ENCODE measurements at regions not wholly inside any gene's neighbourhood (a gene's known extent, or its start where the extent isn't known, plus 50 kb on each side); places are given as distances from the start of the nearest gene placed in this dataset.

GRCh38 chr4:42824278-42824977 lies 68.1 kb upstream of the GRXCR1 start:
- CTCF ChIA-PET, result no interaction called here
- no peak overlapping the region for H3K27ac ChIP-seq (ENCODE audit: insufficient read depth in 1 of 2, low read depth in 1 of 2, low read length in 2 of 2, poor library complexity in 1 of 2, severe bottlenecking in 2 of 2)
- 100% methylated on average over 1 of the region's 1 CpG for WGBS (ENCODE audit: insufficient coverage)

DNA sequence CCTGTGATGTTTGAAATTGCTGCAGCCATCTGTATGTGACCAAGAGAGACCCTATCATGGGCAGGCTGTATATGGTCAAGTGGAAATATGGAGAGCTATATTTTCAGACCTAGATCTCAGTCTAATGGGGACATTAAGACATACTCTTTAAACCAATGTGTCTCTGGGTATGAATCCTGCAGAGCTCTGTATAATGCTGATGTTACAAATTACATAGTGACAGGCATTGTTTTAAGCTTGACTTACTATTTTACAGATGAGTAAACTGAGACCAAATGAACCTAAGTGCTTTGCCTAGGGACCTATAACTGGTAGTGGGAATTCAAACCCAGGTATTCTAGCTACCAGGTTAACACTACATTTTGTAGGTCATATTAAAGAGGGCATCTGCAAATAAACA lies 71.3 kb upstream of the GRXCR1 start:
- no peak overlapping the region for H3K4me3 ChIP-seq (ENCODE audit: control insufficient read depth in 1 of 7, extremely low read depth in 1 of 7, insufficient read depth in 4 of 7, low read depth in 2 of 7, low read length in 6 of 7)
- peaks cover 3 to 18% (median 6%) of the 10 kb centered on the region in 4 experiments for H3K4me1 ChIP-seq (ENCODE audit: control extremely low read depth in 1 of 4, control insufficient read depth in 4 of 4, insufficient read depth in 4 of 4, low read length in 3 of 4)
- H3K27me3 ChIP-seq (replicated peaks in 2 of 5; ENCODE audit: control insufficient read depth in 4 of 5, insufficient read depth in 5 of 5, low read length in 4 of 5), result no peaks in the 10 kb centered on the region
- ChIA-PET POLR2A (no interaction called here), CTCF (no interaction called here)
- no peak overlapping the region for H3K27ac ChIP-seq (ENCODE audit: insufficient read depth in 1 of 2, low read depth in 1 of 2, low read length in 2 of 2, poor library complexity in 1 of 2, severe bottlenecking in 2 of 2)
- no peaks in the 10 kb centered on the region for H3K36me3 ChIP-seq (ENCODE audit: control insufficient read depth in 4 of 4, insufficient read depth in 4 of 4, low read length in 3 of 4)
- no peak for DNase-seq
- H3K9me3 ChIP-seq (ENCODE audit: control extremely low read depth in 1 of 5, control insufficient read depth in 4 of 5, insufficient read depth in 2 of 5, low read depth in 1 of 5, low read length in 4 of 5), result no peaks in the 10 kb centered on the region

More at GRCh38 chr4:42824278-42824977, 68.1 kb upstream of the GRXCR1 start:
- no peaks in the 10 kb centered on the region for H3K27me3 ChIP-seq (replicated peaks in 2 of 5; ENCODE audit: control insufficient read depth in 4 of 5, insufficient read depth in 5 of 5, low read length in 4 of 5)
- no peak for DNase-seq
- POLR2A ChIA-PET, result no interaction called here
- H3K4me3 ChIP-seq (ENCODE audit: control insufficient read depth in 1 of 7, extremely low read depth in 1 of 7, insufficient read depth in 4 of 7, low read depth in 2 of 7, low read length in 6 of 7), result no peak overlapping the region
- no peaks in the 10 kb centered on the region for H3K36me3 ChIP-seq (ENCODE audit: control insufficient read depth in 4 of 4, insufficient read depth in 4 of 4, low read length in 3 of 4)
- H3K9me3 ChIP-seq (ENCODE audit: control extremely low read depth in 1 of 5, control insufficient read depth in 4 of 5, insufficient read depth in 2 of 5, low read depth in 1 of 5, low read length in 4 of 5), result no peaks in the 10 kb centered on the region
- no peaks in the 10 kb centered on the region for H3K4me1 ChIP-seq (ENCODE audit: control extremely low read depth in 1 of 4, control insufficient read depth in 4 of 4, insufficient read depth in 4 of 4, low read length in 3 of 4)

DNA sequence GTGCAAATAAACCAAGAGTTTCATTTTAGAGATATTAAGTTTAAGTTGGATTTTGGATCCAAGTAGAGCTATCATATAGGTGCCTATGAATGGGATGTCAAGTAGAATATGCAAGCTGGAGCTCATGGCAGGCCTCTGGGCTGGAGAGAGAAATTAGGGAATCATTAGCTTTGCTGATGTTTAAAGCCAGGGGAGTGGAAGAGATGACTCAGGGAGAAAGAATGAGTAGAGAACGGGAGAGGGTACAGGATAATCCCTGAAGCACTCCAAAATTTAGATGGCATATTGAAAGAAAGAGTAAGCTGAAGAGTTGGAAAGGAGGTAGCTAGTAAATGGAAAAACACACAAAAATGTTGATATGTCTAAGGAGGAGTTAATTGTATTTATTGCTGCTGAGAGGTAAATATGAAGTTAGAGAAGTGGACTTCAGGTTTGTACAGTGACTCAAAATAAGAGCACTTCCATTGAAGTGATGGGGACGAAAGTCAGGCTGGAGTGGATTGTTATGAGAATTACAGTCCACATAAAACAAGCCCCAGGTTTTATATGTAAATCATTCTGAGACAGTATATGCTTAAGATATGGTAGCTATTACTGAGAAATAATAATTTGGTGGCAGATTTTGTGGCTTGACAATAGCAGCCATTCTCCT lies 72.5 kb upstream of the GRXCR1 start:
- Histone ChIP-seq H3K36me3 (ENCODE audit: control insufficient read depth in 4 of 4, insufficient read depth in 4 of 4, low read length in 3 of 4) (no peaks in the 10 kb centered on the region), H3K4me1 (ENCODE audit: control extremely low read depth in 1 of 4, control insufficient read depth in 4 of 4, insufficient read depth in 4 of 4, low read length in 3 of 4) (peaks cover 7 to 30% (median 12%) of the 10 kb centered on the region in 4 experiments), H3K9me3 (ENCODE audit: control extremely low read depth in 1 of 5, control insufficient read depth in 4 of 5, insufficient read depth in 2 of 5, low read depth in 1 of 5, low read length in 4 of 5) (no peaks in the 10 kb centered on the region), H3K4me3 (ENCODE audit: control insufficient read depth in 1 of 7, extremely low read depth in 1 of 7, insufficient read depth in 4 of 7, low read depth in 2 of 7, low read length in 6 of 7) (no peak overlapping the region), H3K27ac (ENCODE audit: insufficient read depth in 1 of 2, low read depth in 1 of 2, low read length in 2 of 2, poor library complexity in 1 of 2, severe bottlenecking in 2 of 2) (no peak overlapping the region), H3K27me3 (replicated peaks in 2 of 5; ENCODE audit: control insufficient read depth in 4 of 5, insufficient read depth in 5 of 5, low read length in 4 of 5) (no peaks in the 10 kb centered on the region)
- ChIA-PET POLR2A (no interaction called here), CTCF (no interaction called here)
- 100% methylated on average over 2 of the region's 2 CpGs for WGBS (ENCODE audit: insufficient coverage)
- DNase-seq, result no peak

DNA sequence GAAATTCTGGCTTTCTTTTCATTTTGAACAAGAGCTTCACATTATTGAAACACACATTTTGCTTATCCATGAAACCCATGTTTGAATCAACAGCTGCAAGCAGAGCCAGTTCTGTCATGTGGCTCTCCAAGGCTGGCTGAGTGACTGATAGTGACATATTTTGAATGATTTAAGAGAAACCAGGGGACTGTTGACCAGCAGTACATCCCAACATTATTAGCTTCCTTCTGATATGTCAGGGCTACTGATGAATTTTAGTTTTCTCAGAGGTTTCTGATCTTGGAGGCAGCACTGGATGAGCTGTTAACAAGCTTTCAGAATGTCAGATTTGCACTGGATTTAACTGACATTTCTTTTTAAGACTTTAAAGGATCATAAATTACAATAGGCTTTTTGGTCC lies 74.6 kb upstream of the GRXCR1 start:
- CTCF ChIA-PET, result interaction anchor here (1.3 to 1.7 kb wide), 4 partner anchors 67 to 252 kb away, joined by 3 to 5 read pairs (median 4); no protein-coding TSS in a partner anchor

DNA sequence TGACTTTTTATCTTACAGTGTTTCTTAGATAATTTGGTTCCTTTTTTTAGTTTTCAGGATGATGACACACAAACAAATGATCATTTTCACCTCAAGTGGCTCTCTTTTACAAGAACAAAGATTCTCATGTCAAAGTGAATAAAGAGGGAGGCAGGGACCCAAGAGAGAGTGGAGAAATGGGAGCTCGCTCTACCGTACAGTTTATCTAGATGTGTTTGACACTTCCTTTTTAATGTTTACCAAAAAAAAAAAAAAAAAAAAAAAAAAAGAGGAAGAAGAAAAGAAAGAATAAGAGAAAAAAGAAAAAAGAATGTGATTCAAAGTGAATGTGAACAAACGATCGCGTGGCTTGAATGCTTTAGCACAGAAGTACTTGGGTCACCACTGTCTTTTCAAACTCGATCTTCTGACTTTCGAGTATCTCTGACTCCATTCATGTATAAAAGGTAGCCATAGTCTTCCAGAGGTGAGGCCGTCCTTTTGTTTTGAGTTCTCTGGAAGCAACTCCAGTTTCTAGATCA lies 75.6 kb upstream of the GRXCR1 start:
- WGBS (ENCODE audit: insufficient coverage), result 33% methylated on average over 3 of the region's 8 CpGs
- no peaks in the 10 kb centered on the region for H3K9me3 ChIP-seq (ENCODE audit: control extremely low read depth in 1 of 5, control insufficient read depth in 4 of 5, insufficient read depth in 2 of 5, low read depth in 1 of 5, low read length in 4 of 5)
- POLR2A ChIA-PET, result interaction anchor here (0.6 kb wide), 2 partner anchors 206 to 1090 kb away, joined by 3 to 5 read pairs; no protein-coding TSS in a partner anchor

More for the DNA sequence above, 74.6 kb upstream of the GRXCR1 start:
- no peak overlapping the region for H3K4me3 ChIP-seq (ENCODE audit: control insufficient read depth in 1 of 7, extremely low read depth in 1 of 7, insufficient read depth in 4 of 7, low read depth in 2 of 7, low read length in 6 of 7)
- peaks cover 7 to 31% (median 12%) of the 10 kb centered on the region in 4 experiments for H3K4me1 ChIP-seq (ENCODE audit: control extremely low read depth in 1 of 4, control insufficient read depth in 4 of 4, insufficient read depth in 4 of 4, low read length in 3 of 4)
- POLR2A ChIA-PET, result no interaction called here
- H3K27me3 ChIP-seq (replicated peaks in 2 of 5; ENCODE audit: control insufficient read depth in 4 of 5, insufficient read depth in 5 of 5, low read length in 4 of 5), result no peaks in the 10 kb centered on the region
- no peaks in the 10 kb centered on the region for H3K9me3 ChIP-seq (ENCODE audit: control extremely low read depth in 1 of 5, control insufficient read depth in 4 of 5, insufficient read depth in 2 of 5, low read depth in 1 of 5, low read length in 4 of 5)
- no peaks in the 10 kb centered on the region for H3K36me3 ChIP-seq (ENCODE audit: control insufficient read depth in 4 of 4, insufficient read depth in 4 of 4, low read length in 3 of 4)
- H3K27ac ChIP-seq (ENCODE audit: insufficient read depth in 1 of 2, low read depth in 1 of 2, low read length in 2 of 2, poor library complexity in 1 of 2, severe bottlenecking in 2 of 2), result no peak overlapping the region
- DNase-seq, result no peak

GRCh38 chr4:42816189-42816879 lies 76.2 kb upstream of the GRXCR1 start:
- WGBS (ENCODE audit: insufficient coverage), result 86% methylated on average over 2 of the region's 9 CpGs
- H3K27ac ChIP-seq (ENCODE audit: insufficient read depth in 1 of 2, low read depth in 1 of 2, low read length in 2 of 2, poor library complexity in 1 of 2, severe bottlenecking in 2 of 2), result peak overlapping the region in 1 of 2 experiments; percentile 63
- no peaks in the 10 kb centered on the region for H3K36me3 ChIP-seq (ENCODE audit: control insufficient read depth in 4 of 4, insufficient read depth in 4 of 4, low read length in 3 of 4)
- peak; percentile 34 to 89 (median 83) for DNase-seq
- no peaks in the 10 kb centered on the region for H3K27me3 ChIP-seq (replicated peaks in 2 of 5; ENCODE audit: control insufficient read depth in 4 of 5, insufficient read depth in 5 of 5, low read length in 4 of 5)
- peaks cover 7 to 31% (median 12%) of the 10 kb centered on the region in 4 experiments for H3K4me1 ChIP-seq (ENCODE audit: control extremely low read depth in 1 of 4, control insufficient read depth in 4 of 4, insufficient read depth in 4 of 4, low read length in 3 of 4)
- no peaks in the 10 kb centered on the region for H3K9me3 ChIP-seq (ENCODE audit: control extremely low read depth in 1 of 5, control insufficient read depth in 4 of 5, insufficient read depth in 2 of 5, low read depth in 1 of 5, low read length in 4 of 5)
- peak overlapping the region in 1 of 7 experiments; percentile 3 for H3K4me3 ChIP-seq (ENCODE audit: control insufficient read depth in 1 of 7, extremely low read depth in 1 of 7, insufficient read depth in 4 of 7, low read depth in 2 of 7, low read length in 6 of 7)
- ChIA-PET CTCF (interaction anchor here (1.5 kb wide), 1 partner anchor 248 kb away, joined by 5 read pairs; no protein-coding TSS in a partner anchor), POLR2A (interaction anchor here (0.6 kb wide), 1 partner anchor 206 kb away, joined by 3 read pairs; no protein-coding TSS in a partner anchor)

More for the DNA sequence above, 75.6 kb upstream of the GRXCR1 start:
- Histone ChIP-seq H3K4me1 (ENCODE audit: control extremely low read depth in 1 of 4, control insufficient read depth in 4 of 4, insufficient read depth in 4 of 4, low read length in 3 of 4) (peaks cover 7 to 31% (median 12%) of the 10 kb centered on the region in 4 experiments), H3K4me3 (ENCODE audit: control insufficient read depth in 1 of 7, extremely low read depth in 1 of 7, insufficient read depth in 4 of 7, low read depth in 2 of 7, low read length in 6 of 7) (peak overlapping the region in 1 of 7 experiments; percentile 51), H3K36me3 (ENCODE audit: control insufficient read depth in 4 of 4, insufficient read depth in 4 of 4, low read length in 3 of 4) (no peaks in the 10 kb centered on the region), H3K27me3 (replicated peaks in 2 of 5; ENCODE audit: control insufficient read depth in 4 of 5, insufficient read depth in 5 of 5, low read length in 4 of 5) (no peaks in the 10 kb centered on the region), H3K27ac (ENCODE audit: insufficient read depth in 1 of 2, low read depth in 1 of 2, low read length in 2 of 2, poor library complexity in 1 of 2, severe bottlenecking in 2 of 2) (no peak overlapping the region)
- peak; percentile 33 to 80 (median 48) for DNase-seq
- CTCF ChIA-PET, result interaction anchor here (1.3 to 1.7 kb wide), 2 partner anchors 217 to 248 kb away, joined by 3 to 5 read pairs; no protein-coding TSS in a partner anchor
